H9 (cell line): ENCODE measurements at regions not wholly inside any gene's neighbourhood (a gene's known extent, or its start where the extent isn't known, plus 50 kb on each side); places are given as distances from the start of the nearest gene placed in this dataset.

Experiments
- DNase-seq: peaks from one replicate; pipeline ENCODE4 v3.0.0-alpha.2; 2017
- H2AFZ ChIP-seq: one replicate; pipeline ENCODE4 v1.6.1; 2013; ENCODE audit warnings: mild to moderate bottlenecking, low read length, control low read depth, moderate library complexity
- H2AK5ac ChIP-seq: 2 replicates; pipeline ENCODE4 v1.6.1; 2013; ENCODE audit warnings: low read length, control low read depth, mixed read lengths; ENCODE audit not compliant: insufficient read length
- H2BK120ac ChIP-seq: one replicate; pipeline ENCODE4 v1.6.1; 2013; ENCODE audit warnings: low read depth, mild to moderate bottlenecking, low read length, control low read depth, inconsistent platforms; ENCODE audit not compliant: poor library complexity, severe bottlenecking
- H2BK12ac ChIP-seq: 2 replicates; pipeline ENCODE4 v1.6.1; 2013; ENCODE audit warnings: low read length, control low read depth, mixed read lengths, low read depth; ENCODE audit not compliant: insufficient read length
- H2BK15ac ChIP-seq: 2 replicates; pipeline ENCODE4 v1.6.1; 2013; ENCODE audit warnings: low read depth, low read length, control low read depth
- H2BK20ac ChIP-seq: one replicate; pipeline ENCODE4 v1.6.1; 2013; ENCODE audit warnings: low read depth, mild to moderate bottlenecking, low read length, control low read depth, inconsistent platforms; ENCODE audit not compliant: poor library complexity, severe bottlenecking
- H2BK5ac ChIP-seq: 2 replicates; pipeline ENCODE4 v1.6.1; 2013; ENCODE audit warnings: low read length, control low read depth, mixed read lengths; ENCODE audit not compliant: insufficient read length
- H3K14ac ChIP-seq: 2 replicates; pipeline ENCODE4 v1.6.1; 2013; ENCODE audit warnings: low read length, control low read depth; ENCODE audit not compliant: insufficient read depth
- H3K18ac ChIP-seq: 2 replicates; pipeline ENCODE4 v1.6.1; 2013; ENCODE audit warnings: low read depth, mild to moderate bottlenecking, mixed read lengths, low read length, control low read depth; ENCODE audit not compliant: insufficient read length
- H3K23ac ChIP-seq: 2 replicates; pipeline ENCODE4 v1.6.1; 2013; ENCODE audit warnings: low read length, control low read depth, mixed read lengths, low read depth; ENCODE audit not compliant: insufficient read length
- H3K23me2 ChIP-seq: 2 replicates; pipeline ENCODE4 v1.6.1; 2013; ENCODE audit warnings: low read depth, mild to moderate bottlenecking, mixed read lengths, low read length, control low read depth; ENCODE audit not compliant: insufficient read length, poor library complexity, severe bottlenecking
- H3K27ac ChIP-seq: 2 replicates; pipeline ENCODE4 v1.5.1; 2013; ENCODE audit warnings: low read length, control low read depth, mixed read lengths, low read depth; ENCODE audit not compliant: insufficient read length
- H3K27me3 ChIP-seq: 2 replicates; pipeline ENCODE4 v1.6.1; 2013; ENCODE audit warnings: low read length, control low read depth, inconsistent platforms; ENCODE audit not compliant: insufficient read depth
- H3K4ac ChIP-seq: 2 replicates; pipeline ENCODE4 v1.6.1; 2013; ENCODE audit warnings: low read depth, mild to moderate bottlenecking, control low read depth, inconsistent platforms, low read length, moderate library complexity
- H3K4me1 ChIP-seq: 2 replicates; pipeline ENCODE4 v1.6.1; 2013; ENCODE audit warnings: low read length, control low read depth, inconsistent platforms; ENCODE audit not compliant: insufficient read depth
- H3K4me2 ChIP-seq: 2 replicates; pipeline ENCODE4 v1.6.1; 2013; ENCODE audit warnings: low read length, control low read depth, mixed read lengths; ENCODE audit not compliant: insufficient read length, insufficient read depth
- H3K56ac ChIP-seq: 2 replicates; pipeline ENCODE4 v1.6.1; 2013; ENCODE audit warnings: low read depth, mild to moderate bottlenecking, mixed read lengths, low read length, control low read depth; ENCODE audit not compliant: insufficient read length
- H3K79me1 ChIP-seq: 2 replicates; pipeline ENCODE4 v1.6.1; 2013; ENCODE audit warnings: low read depth, mild to moderate bottlenecking, moderate library complexity, low read length, control low read depth, inconsistent platforms; ENCODE audit not compliant: insufficient read depth, poor library complexity, severe bottlenecking
- H3K79me2 ChIP-seq: 2 replicates; pipeline ENCODE4 v1.6.1; 2013; ENCODE audit warnings: low read length, control low read depth, inconsistent platforms; ENCODE audit not compliant: insufficient read depth
- H3K9ac ChIP-seq: 2 replicates; pipeline ENCODE4 v1.6.1; 2013; ENCODE audit warnings: low read length, control low read depth, mixed read lengths; ENCODE audit not compliant: insufficient read length; ENCODE audit errors: extremely low read depth
- H3K9me3 ChIP-seq: one replicate; pipeline ENCODE4 v1.6.1; 2013; ENCODE audit warnings: low read depth, low read length, inconsistent platforms; ENCODE audit not compliant: control insufficient read depth
- H3T11ph ChIP-seq: one replicate; pipeline ENCODE4 v1.6.1; 2013; ENCODE audit warnings: mild to moderate bottlenecking, low read length, control low read depth, inconsistent platforms
- H4K20me1 ChIP-seq: one replicate; pipeline ENCODE4 v1.6.1; 2013; ENCODE audit not compliant: control insufficient read depth, insufficient read length, insufficient read depth
- H4K5ac ChIP-seq: 2 replicates; pipeline ENCODE4 v1.6.1; 2013; ENCODE audit warnings: low read depth, mild to moderate bottlenecking, mixed read lengths, low read length, control low read depth; ENCODE audit not compliant: insufficient read length
- H4K8ac ChIP-seq: replicated peaks from 2 replicates; pipeline ENCODE4 v1.6.1; 2013; ENCODE audit warnings: low read length, control low read depth, mixed read lengths, low read depth; ENCODE audit not compliant: insufficient read length
- H4K91ac ChIP-seq: 2 replicates; pipeline ENCODE4 v1.6.1; 2013; ENCODE audit warnings: low read depth, mild to moderate bottlenecking, moderate library complexity, mixed read lengths, low read length, control low read depth; ENCODE audit not compliant: insufficient read length
- H3K27ac Mint-ChIP-seq, 3 experiments: 2 replicates in 2 of 3; 3 replicates in 1 of 3; pipeline ENCODE4 v1.8.0; 2020 to 2021; ENCODE audit warnings: mixed read lengths in 3 of 3, mild to moderate bottlenecking in 1 of 3, moderate library complexity in 1 of 3
- H3K27me3 Mint-ChIP-seq: 2 replicates; pipeline ENCODE4 v1.8.0; 2021; ENCODE audit warnings: low read depth, mild to moderate bottlenecking, moderate library complexity, mixed read lengths
- H3K36me3 Mint-ChIP-seq, 3 experiments: 2 replicates in 2 of 3; 3 replicates in 1 of 3; pipeline ENCODE4 v1.8.0; 2020 to 2021; ENCODE audit warnings: low read depth in 3 of 3, mixed read lengths in 3 of 3; ENCODE audit not compliant: insufficient read depth in 1 of 3
- H3K4me1 Mint-ChIP-seq, 2 experiments: 2 replicates each; pipeline ENCODE4 v1.8.0; 2020; ENCODE audit warnings: mixed read lengths in 2 of 2
- H3K4me3 Mint-ChIP-seq, 2 experiments: 2 replicates in 1 of 2; 3 replicates in 1 of 2; pipeline ENCODE4 v1.8.0; 2020 to 2021; ENCODE audit warnings: mild to moderate bottlenecking in 2 of 2, mixed read lengths in 2 of 2, moderate library complexity in 1 of 2
- H3K9me3 Mint-ChIP-seq, 2 experiments: 2 replicates in 1 of 2; 3 replicates in 1 of 2; pipeline ENCODE4 v1.8.0; 2020; ENCODE audit warnings: mild to moderate bottlenecking in 2 of 2, mixed read lengths in 2 of 2, moderate library complexity in 1 of 2
- CTCF ChIP-seq: fragments of 200-600 bp; sonication (generic); conservative IDR thresholded peaks from 3 replicates; pipeline ENCODE4 v1.8.0; 2021; ENCODE audit warnings: antibody characterized with exemption, mild to moderate bottlenecking
- WGBS: extraction: QIAGEN DNeasy Blood & Tissue Kit; methylation state at CpG from one replicate; pipeline ENCODE4 v1.1.7; 2013; ENCODE audit warnings: missing lambda C conversion rate, low lambda C conversion rate, mixed read lengths; ENCODE audit not compliant: insufficient read length; ENCODE audit errors: extremely low coverage; 5-methylcytosine and 5-hydroxymethylcytosine counted together

GRCh38 chrX:9088896-9089295 is 55.0 kb upstream of the FAM9B start:
- no peaks in the 10 kb centered on the region for H3K9me3 ChIP-seq
- H3K4me1 Mint-ChIP-seq: peaks cover 8 to 18% of the 10 kb centered on the region in 2 experiments; a peak in 3 of 4 replicates
- H3K4me2 ChIP-seq: no peak overlapping the region
- H4K8ac ChIP-seq: no peak overlapping the region
- H4K20me1 ChIP-seq: no peaks in the 10 kb centered on the region
- H3T11ph ChIP-seq: no peak overlapping the region
- peaks cover 0 to 35% of the 10 kb centered on the region in 2 experiments; a peak in 2 of 5 replicates for H3K9me3 Mint-ChIP-seq
- H2BK15ac ChIP-seq: no peak overlapping the region
- H3K27me3 ChIP-seq: no peaks in the 10 kb centered on the region
- no peak for DNase-seq
- H3K56ac ChIP-seq: no peak overlapping the region
- no peak overlapping the region for H3K27ac Mint-ChIP-seq
- 0 out of 5 replicates have a peak overlapping the region, but pooled peaks of 1 of the 2 experiments have one; percentile 13 for H3K4me3 Mint-ChIP-seq
- H3K79me2 ChIP-seq: no peaks in the 10 kb centered on the region
- no peak overlapping the region for H2BK120ac ChIP-seq
- TF ChIP-seq CTCF: no peak
- H2BK20ac ChIP-seq: no peak overlapping the region
- WGBS: no CpG with 5 or more reads among the region's 2 CpGs
- peaks cover 2% of the 10 kb centered on the region; the same call in 1 of the 2 replicates for H3K27me3 Mint-ChIP-seq
- no peak overlapping the region for H3K4ac ChIP-seq
- H3K4me1 ChIP-seq: no peaks in the 10 kb centered on the region; the same call in 1 of the 2 replicates
- H3K23me2 ChIP-seq: no peaks in the 10 kb centered on the region
- no peak overlapping the region for H3K9ac ChIP-seq
- no peak overlapping the region for H3K23ac ChIP-seq
- H2AK5ac ChIP-seq: no peak overlapping the region
- H4K91ac ChIP-seq: no peak overlapping the region
- H4K5ac ChIP-seq: no peak overlapping the region
- no peaks in the 10 kb centered on the region for H3K79me1 ChIP-seq
- no peak overlapping the region for H3K18ac ChIP-seq
- H3K27ac ChIP-seq: no peak overlapping the region
- H3K14ac ChIP-seq: no peak overlapping the region
- H2BK5ac ChIP-seq: no peak overlapping the region
- no peak overlapping the region for H2BK12ac ChIP-seq
- H3K36me3 Mint-ChIP-seq: no peaks in the 10 kb centered on the region
- H2AFZ ChIP-seq: no peak overlapping the region
